GM21390 (cell line): ENCODE measurements at regions not wholly inside any gene's neighbourhood (a gene's known extent, or its start where the extent isn't known, plus 50 kb on each side); places are given as distances from the start of the nearest gene placed in this dataset.

Experiments
- ATAC-seq: cut with Tn5 transposase; IDR thresholded peaks from one replicate; pipeline ENCODE4 v1.9.1; 2021; ENCODE audit not compliant: unreplicated experiment

- no peak for ATAC-seq
Observed at GRCh38 chr5:89996890-89997289, 412.7 kb downstream of the CETN3 start.

- no peak for ATAC-seq
Observed at GRCh38 chr5:89996335-89996734, 413.2 kb downstream of the CETN3 start.

- no peak for ATAC-seq
Observed at GRCh38 chr5:89994266-89994665, 415.3 kb downstream of the CETN3 start.

GRCh38 chr5:89992201-89992600 is 417.4 kb downstream of the CETN3 start:
- no peak for ATAC-seq

- peak; percentile 65 for ATAC-seq
Observed at GRCh38 chr5:89991592-89991991, 418.0 kb downstream of the CETN3 start.

GRCh38 chr5:89989776-89990175 is 419.8 kb downstream of the CETN3 start:
- ATAC-seq, result no peak

- no peak for ATAC-seq
Observed at GRCh38 chr5:89988998-89989655, 420.4 kb downstream of the CETN3 start.

- ATAC-seq, result no peak
Observed at GRCh38 chr5:89988129-89988810, 421.3 kb downstream of the CETN3 start.

- ATAC-seq, result no peak
Observed at GRCh38 chr5:89983216-89983615, 426.3 kb downstream of the CETN3 start.

GRCh38 chr5:89981878-89982773 is 427.4 kb downstream of the CETN3 start:
- no peak for ATAC-seq

GRCh38 chr5:89981021-89981420 is 428.5 kb downstream of the CETN3 start:
- ATAC-seq, result no peak

- no peak for ATAC-seq
Observed at GRCh38 chr5:89973516-89973915, 436.0 kb downstream of the CETN3 start.

GRCh38 chr5:89972901-89973300 is 436.7 kb downstream of the CETN3 start:
- ATAC-seq, result no peak

GRCh38 chr5:89968958-89969381 is 440.6 kb downstream of the CETN3 start:
- ATAC-seq, result no peak

- ATAC-seq, result no peak
Observed at GRCh38 chr5:89967771-89968444, 441.6 kb downstream of the CETN3 start.

- no peak for ATAC-seq
Observed at GRCh38 chr5:89956838-89957237, 452.7 kb downstream of the CETN3 start.

GRCh38 chr5:89954916-89955315 is 454.6 kb downstream of the CETN3 start:
- no peak for ATAC-seq

GRCh38 chr5:89951876-89952275 is 457.7 kb downstream of the CETN3 start:
- no peak for ATAC-seq

- ATAC-seq, result no peak
Observed at GRCh38 chr5:89950234-89950633, 459.3 kb downstream of the CETN3 start.

GRCh38 chr5:89948977-89949376 is 460.6 kb downstream of the CETN3 start:
- ATAC-seq, result peak; percentile 72

- no peak for ATAC-seq
Observed at GRCh38 chr5:89946916-89947315, 462.6 kb downstream of the CETN3 start.
